Adipocyte (in vitro differentiated cells): ENCODE measurements at regions not wholly inside any gene's neighbourhood (a gene's known extent, or its start where the extent isn't known, plus 50 kb on each side); places are given as distances from the start of the nearest gene placed in this dataset.
A peak's percentile ranks its signal among the peaks of the same experiment; 100 is the strongest.

ENCODE experiments used
- DNase-seq: peaks from one replicate; pipeline ENCODE4 v3.0.0-alpha.2; 2015; ENCODE audit warnings: low read depth
- H3K27me3 ChIP-seq: replicated peaks from 2 replicates; pipeline ENCODE4 v1.7.0; 2013; ENCODE audit warnings: mild to moderate bottlenecking, low read length, moderate library complexity; ENCODE audit not compliant: control insufficient read depth, insufficient read depth
- H3K36me3 ChIP-seq: 2 replicates; pipeline ENCODE4 v1.7.0; 2013; ENCODE audit warnings: low read length, mild to moderate bottlenecking, moderate library complexity; ENCODE audit not compliant: control insufficient read depth, insufficient read depth, severe bottlenecking
- H3K4me1 ChIP-seq: 2 replicates; pipeline ENCODE4 v1.7.0; 2013; ENCODE audit warnings: mild to moderate bottlenecking, low read length, moderate library complexity; ENCODE audit not compliant: control insufficient read depth, insufficient read depth
- H3K4me3 ChIP-seq: 2 replicates; pipeline ENCODE4 v1.7.0; 2013; ENCODE audit warnings: mild to moderate bottlenecking, low read length, moderate library complexity
- H3K9ac ChIP-seq: 2 replicates; pipeline ENCODE4 v1.7.0; 2013; ENCODE audit warnings: mild to moderate bottlenecking, low read length, moderate library complexity
- H3K9me3 ChIP-seq: 2 replicates; pipeline ENCODE4 v1.7.0; 2013; ENCODE audit warnings: mild to moderate bottlenecking, low read length, moderate library complexity; ENCODE audit not compliant: control insufficient read depth

- Histone ChIP-seq H3K9me3 (no peaks in the 10 kb centered on the region), H3K9ac (no peak overlapping the region), H3K4me3 (no peak overlapping the region), H3K27me3 (no peaks in the 10 kb centered on the region), H3K4me1 (peaks cover 27% of the 10 kb centered on the region), H3K36me3 (no peaks in the 10 kb centered on the region)
- DNase-seq, result no peak
These were observed 90.2 kb upstream of the CARD18 start for GRCh38 chr11:105229761-105230160.

- no peak overlapping the region for H3K9ac ChIP-seq
- H3K27me3 ChIP-seq, result no peaks in the 10 kb centered on the region
- H3K36me3 ChIP-seq, result no peaks in the 10 kb centered on the region
- no peaks in the 10 kb centered on the region for H3K9me3 ChIP-seq
- no peak overlapping the region for H3K4me3 ChIP-seq
- peak; percentile 82 for DNase-seq
- H3K4me1 ChIP-seq, result peaks cover 27% of the 10 kb centered on the region
These were observed 89.7 kb upstream of the CARD18 start for GRCh38 chr11:105229257-105229656.

- Histone ChIP-seq H3K9ac (no peak overlapping the region), H3K9me3 (no peaks in the 10 kb centered on the region), H3K4me1 (peaks cover 27% of the 10 kb centered on the region), H3K36me3 (no peaks in the 10 kb centered on the region), H3K27me3 (no peaks in the 10 kb centered on the region), H3K4me3 (no peak overlapping the region)
- no peak for DNase-seq
These were observed 87.8 kb upstream of the CARD18 start for GRCh38 chr11:105227363-105227762.

GRCh38 chr11:105226766-105227165 lies 87.2 kb upstream of the CARD18 start:
- Histone ChIP-seq H3K9ac (no peak overlapping the region), H3K36me3 (no peaks in the 10 kb centered on the region), H3K4me3 (no peak overlapping the region), H3K27me3 (no peaks in the 10 kb centered on the region), H3K4me1 (peaks cover 27% of the 10 kb centered on the region), H3K9me3 (no peaks in the 10 kb centered on the region)
- DNase-seq, result no peak

- H3K4me1 ChIP-seq, result peaks cover 27% of the 10 kb centered on the region
- no peaks in the 10 kb centered on the region for H3K36me3 ChIP-seq
- DNase-seq, result peak; percentile 32
- no peak overlapping the region for H3K9ac ChIP-seq
- no peaks in the 10 kb centered on the region for H3K27me3 ChIP-seq
- H3K9me3 ChIP-seq, result no peaks in the 10 kb centered on the region
- no peak overlapping the region for H3K4me3 ChIP-seq
These were observed 86.5 kb upstream of the CARD18 start for GRCh38 chr11:105226091-105226490.

- Histone ChIP-seq H3K27me3 (no peaks in the 10 kb centered on the region), H3K36me3 (no peaks in the 10 kb centered on the region), H3K4me1 (peaks cover 23% of the 10 kb centered on the region), H3K4me3 (no peak overlapping the region), H3K9me3 (no peaks in the 10 kb centered on the region), H3K9ac (no peak overlapping the region)
- DNase-seq, result no peak
These were observed 85.1 kb upstream of the CARD18 start for GRCh38 chr11:105224482-105225253.

GRCh38 chr11:105220121-105220520 lies 80.6 kb upstream of the CARD18 start:
- Histone ChIP-seq H3K36me3 (no peaks in the 10 kb centered on the region), H3K9me3 (no peaks in the 10 kb centered on the region), H3K27me3 (no peaks in the 10 kb centered on the region)

GRCh38 chr11:105219670-105220069 lies 80.1 kb upstream of the CARD18 start:
- Histone ChIP-seq H3K4me3 (no peak overlapping the region), H3K27me3 (no peaks in the 10 kb centered on the region), H3K4me1 (no peaks in the 10 kb centered on the region), H3K36me3 (no peaks in the 10 kb centered on the region), H3K9me3 (no peaks in the 10 kb centered on the region), H3K9ac (no peak overlapping the region)
- DNase-seq, result no peak

More at GRCh38 chr11:105220121-105220520, 80.6 kb upstream of the CARD18 start:
- no peaks in the 10 kb centered on the region for H3K4me1 ChIP-seq
- DNase-seq, result no peak
- H3K9ac ChIP-seq, result no peak overlapping the region
- no peak overlapping the region for H3K4me3 ChIP-seq

- H3K9ac ChIP-seq, result no peak overlapping the region
- no peak overlapping the region for H3K4me3 ChIP-seq
- H3K36me3 ChIP-seq, result no peaks in the 10 kb centered on the region
- H3K9me3 ChIP-seq, result no peaks in the 10 kb centered on the region
- no peak for DNase-seq
- no peaks in the 10 kb centered on the region for H3K4me1 ChIP-seq
- no peaks in the 10 kb centered on the region for H3K27me3 ChIP-seq
These were observed 79.7 kb upstream of the CARD18 start for GRCh38 chr11:105219269-105219668.

- no peak overlapping the region for H3K4me3 ChIP-seq
- DNase-seq, result no peak
- no peaks in the 10 kb centered on the region for H3K9me3 ChIP-seq
- no peaks in the 10 kb centered on the region for H3K36me3 ChIP-seq
- H3K27me3 ChIP-seq, result no peaks in the 10 kb centered on the region
- no peaks in the 10 kb centered on the region for H3K4me1 ChIP-seq
- H3K9ac ChIP-seq, result no peak overlapping the region
These were observed 76.0 kb upstream of the CARD18 start for GRCh38 chr11:105215528-105215927.

GRCh38 chr11:105211806-105212554 lies 72.4 kb upstream of the CARD18 start:
- Histone ChIP-seq H3K9ac (no peak overlapping the region), H3K4me1 (no peaks in the 10 kb centered on the region), H3K9me3 (no peaks in the 10 kb centered on the region), H3K4me3 (no peak overlapping the region), H3K27me3 (no peaks in the 10 kb centered on the region), H3K36me3 (no peaks in the 10 kb centered on the region)
- DNase-seq, result peak; percentile 66
